ENCODE measurements at regions not wholly inside any gene's neighbourhood (a gene's known extent, or its start where the extent isn't known, plus 50 kb on each side); places are given as distances from the start of the nearest gene placed in this dataset.

DNA sequence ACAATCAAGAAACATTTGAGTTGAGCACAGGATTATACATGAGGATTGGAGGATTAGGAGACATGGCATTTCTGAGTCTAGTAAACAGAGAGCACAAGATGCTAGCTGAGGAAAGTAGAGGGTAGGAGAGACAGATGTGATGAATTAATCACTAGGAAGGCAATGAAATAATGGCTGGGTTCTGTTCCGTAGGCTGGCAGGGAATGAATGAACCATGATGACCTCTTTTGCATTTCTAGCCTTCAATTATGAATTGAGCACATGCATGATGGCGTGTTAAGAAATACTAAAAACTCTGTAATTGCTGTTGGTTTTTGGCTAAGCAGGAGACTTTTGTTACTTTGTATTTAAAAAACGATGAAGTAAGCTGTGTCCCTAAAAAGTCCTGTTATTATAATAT lies 420.0 kb upstream of the TLE4 start (continued):
- TF ChIP-seq, protein P1, sequence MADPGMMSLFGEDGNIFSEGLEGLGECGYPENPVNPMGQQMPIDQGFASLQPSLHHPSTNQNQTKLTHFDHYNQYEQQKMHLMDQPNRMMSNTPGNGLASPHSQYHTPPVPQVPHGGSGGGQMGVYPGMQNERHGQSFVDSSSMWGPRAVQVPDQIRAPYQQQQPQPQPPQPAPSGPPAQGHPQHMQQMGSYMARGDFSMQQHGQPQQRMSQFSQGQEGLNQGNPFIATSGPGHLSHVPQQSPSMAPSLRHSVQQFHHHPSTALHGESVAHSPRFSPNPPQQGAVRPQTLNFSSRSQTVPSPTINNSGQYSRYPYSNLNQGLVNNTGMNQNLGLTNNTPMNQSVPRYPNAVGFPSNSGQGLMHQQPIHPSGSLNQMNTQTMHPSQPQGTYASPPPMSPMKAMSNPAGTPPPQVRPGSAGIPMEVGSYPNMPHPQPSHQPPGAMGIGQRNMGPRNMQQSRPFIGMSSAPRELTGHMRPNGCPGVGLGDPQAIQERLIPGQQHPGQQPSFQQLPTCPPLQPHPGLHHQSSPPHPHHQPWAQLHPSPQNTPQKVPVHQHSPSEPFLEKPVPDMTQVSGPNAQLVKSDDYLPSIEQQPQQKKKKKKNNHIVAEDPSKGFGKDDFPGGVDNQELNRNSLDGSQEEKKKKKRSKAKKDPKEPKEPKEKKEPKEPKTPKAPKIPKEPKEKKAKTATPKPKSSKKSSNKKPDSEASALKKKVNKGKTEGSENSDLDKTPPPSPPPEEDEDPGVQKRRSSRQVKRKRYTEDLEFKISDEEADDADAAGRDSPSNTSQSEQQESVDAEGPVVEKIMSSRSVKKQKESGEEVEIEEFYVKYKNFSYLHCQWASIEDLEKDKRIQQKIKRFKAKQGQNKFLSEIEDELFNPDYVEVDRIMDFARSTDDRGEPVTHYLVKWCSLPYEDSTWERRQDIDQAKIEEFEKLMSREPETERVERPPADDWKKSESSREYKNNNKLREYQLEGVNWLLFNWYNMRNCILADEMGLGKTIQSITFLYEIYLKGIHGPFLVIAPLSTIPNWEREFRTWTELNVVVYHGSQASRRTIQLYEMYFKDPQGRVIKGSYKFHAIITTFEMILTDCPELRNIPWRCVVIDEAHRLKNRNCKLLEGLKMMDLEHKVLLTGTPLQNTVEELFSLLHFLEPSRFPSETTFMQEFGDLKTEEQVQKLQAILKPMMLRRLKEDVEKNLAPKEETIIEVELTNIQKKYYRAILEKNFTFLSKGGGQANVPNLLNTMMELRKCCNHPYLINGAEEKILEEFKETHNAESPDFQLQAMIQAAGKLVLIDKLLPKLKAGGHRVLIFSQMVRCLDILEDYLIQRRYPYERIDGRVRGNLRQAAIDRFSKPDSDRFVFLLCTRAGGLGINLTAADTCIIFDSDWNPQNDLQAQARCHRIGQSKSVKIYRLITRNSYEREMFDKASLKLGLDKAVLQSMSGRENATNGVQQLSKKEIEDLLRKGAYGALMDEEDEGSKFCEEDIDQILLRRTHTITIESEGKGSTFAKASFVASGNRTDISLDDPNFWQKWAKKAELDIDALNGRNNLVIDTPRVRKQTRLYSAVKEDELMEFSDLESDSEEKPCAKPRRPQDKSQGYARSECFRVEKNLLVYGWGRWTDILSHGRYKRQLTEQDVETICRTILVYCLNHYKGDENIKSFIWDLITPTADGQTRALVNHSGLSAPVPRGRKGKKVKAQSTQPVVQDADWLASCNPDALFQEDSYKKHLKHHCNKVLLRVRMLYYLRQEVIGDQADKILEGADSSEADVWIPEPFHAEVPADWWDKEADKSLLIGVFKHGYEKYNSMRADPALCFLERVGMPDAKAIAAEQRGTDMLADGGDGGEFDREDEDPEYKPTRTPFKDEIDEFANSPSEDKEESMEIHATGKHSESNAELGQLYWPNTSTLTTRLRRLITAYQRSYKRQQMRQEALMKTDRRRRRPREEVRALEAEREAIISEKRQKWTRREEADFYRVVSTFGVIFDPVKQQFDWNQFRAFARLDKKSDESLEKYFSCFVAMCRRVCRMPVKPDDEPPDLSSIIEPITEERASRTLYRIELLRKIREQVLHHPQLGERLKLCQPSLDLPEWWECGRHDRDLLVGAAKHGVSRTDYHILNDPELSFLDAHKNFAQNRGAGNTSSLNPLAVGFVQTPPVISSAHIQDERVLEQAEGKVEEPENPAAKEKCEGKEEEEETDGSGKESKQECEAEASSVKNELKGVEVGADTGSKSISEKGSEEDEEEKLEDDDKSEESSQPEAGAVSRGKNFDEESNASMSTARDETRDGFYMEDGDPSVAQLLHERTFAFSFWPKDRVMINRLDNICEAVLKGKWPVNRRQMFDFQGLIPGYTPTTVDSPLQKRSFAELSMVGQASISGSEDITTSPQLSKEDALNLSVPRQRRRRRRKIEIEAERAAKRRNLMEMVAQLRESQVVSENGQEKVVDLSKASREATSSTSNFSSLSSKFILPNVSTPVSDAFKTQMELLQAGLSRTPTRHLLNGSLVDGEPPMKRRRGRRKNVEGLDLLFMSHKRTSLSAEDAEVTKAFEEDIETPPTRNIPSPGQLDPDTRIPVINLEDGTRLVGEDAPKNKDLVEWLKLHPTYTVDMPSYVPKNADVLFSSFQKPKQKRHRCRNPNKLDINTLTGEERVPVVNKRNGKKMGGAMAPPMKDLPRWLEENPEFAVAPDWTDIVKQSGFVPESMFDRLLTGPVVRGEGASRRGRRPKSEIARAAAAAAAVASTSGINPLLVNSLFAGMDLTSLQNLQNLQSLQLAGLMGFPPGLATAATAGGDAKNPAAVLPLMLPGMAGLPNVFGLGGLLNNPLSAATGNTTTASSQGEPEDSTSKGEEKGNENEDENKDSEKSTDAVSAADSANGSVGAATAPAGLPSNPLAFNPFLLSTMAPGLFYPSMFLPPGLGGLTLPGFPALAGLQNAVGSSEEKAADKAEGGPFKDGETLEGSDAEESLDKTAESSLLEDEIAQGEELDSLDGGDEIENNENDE (IDR thresholded peaks at IDR 0.05; ENCODE audit: insufficient replicate concordance, low read length), result no peak
- TF ChIP-seq KDM5A (IDR thresholded peaks at IDR 0.05; ENCODE audit: low read length) (no peak), PHF8 (conservative IDR thresholded peaks at IDR 0.05; ENCODE audit: low read depth, low read length) (no peak)
